LoVo (cell line): ENCODE measurements at regions not wholly inside any gene's neighbourhood (a gene's known extent, or its start where the extent isn't known, plus 50 kb on each side); places are given as distances from the start of the nearest gene placed in this dataset.

Experiments used
- DNase-seq: peaks from one replicate; pipeline ENCODE4 v3.0.0-alpha.2; 2016; ENCODE audit warnings: low spot score

- no peak for DNase-seq
Observed at GRCh38 chr5:14017904-14018303, 73.4 kb upstream of the DNAH5 start.

GRCh38 chr5:14016549-14016948 is 72.1 kb upstream of the DNAH5 start:
- DNase-seq = no peak

DNA sequence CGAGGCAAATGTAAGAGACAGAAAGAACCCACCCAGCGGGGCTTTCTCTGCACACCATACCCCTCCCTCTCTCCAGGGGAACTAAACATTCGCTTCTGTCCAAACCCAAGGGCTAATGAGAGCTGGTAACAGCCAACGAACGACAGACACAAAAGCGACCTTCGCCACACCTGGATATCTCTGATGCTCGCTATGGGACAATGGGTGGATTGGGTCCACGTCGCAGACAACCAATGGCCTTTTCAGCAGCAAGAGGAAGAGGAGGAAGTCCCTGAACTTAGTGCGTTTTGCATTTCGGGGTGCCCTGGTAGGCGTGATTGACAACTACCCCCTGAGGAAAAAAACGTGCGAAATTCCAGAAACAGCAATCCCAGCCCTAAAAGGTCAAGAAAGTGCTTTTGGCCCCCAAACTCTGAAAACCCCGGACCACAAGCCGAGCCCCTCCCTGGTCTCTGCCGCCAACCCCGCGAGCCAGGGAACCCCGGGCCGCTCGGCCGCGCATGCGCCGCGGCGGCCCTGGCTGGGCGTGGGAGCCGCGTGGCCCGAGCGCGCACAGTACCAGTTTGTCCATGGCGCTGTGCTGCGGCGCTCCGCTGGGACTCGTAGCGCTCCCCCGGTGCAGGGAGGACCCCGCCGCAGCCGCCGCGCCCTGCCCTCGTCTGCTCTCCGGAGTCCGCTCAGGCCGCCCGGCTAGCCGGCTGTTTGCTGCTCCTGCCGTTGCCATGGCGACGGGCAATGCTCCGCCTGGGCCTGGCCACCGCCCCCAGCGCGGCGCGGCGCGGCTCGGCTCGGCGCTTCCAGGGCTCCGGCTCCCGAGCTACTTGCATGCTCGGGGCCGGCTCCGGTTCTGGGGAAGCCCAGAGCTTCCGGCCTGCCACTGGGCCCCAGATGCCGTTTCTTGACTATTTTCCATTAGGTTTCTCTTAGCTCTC is 66.9 kb upstream of the DNAH5 start:
- DNase-seq = peak; percentile 95

GRCh38 chr5:14009575-14009974 is 65.1 kb upstream of the DNAH5 start:
- no peak for DNase-seq

- DNase-seq = no peak
Observed at GRCh38 chr5:14008819-14009311, 64.4 kb upstream of the DNAH5 start.

DNA sequence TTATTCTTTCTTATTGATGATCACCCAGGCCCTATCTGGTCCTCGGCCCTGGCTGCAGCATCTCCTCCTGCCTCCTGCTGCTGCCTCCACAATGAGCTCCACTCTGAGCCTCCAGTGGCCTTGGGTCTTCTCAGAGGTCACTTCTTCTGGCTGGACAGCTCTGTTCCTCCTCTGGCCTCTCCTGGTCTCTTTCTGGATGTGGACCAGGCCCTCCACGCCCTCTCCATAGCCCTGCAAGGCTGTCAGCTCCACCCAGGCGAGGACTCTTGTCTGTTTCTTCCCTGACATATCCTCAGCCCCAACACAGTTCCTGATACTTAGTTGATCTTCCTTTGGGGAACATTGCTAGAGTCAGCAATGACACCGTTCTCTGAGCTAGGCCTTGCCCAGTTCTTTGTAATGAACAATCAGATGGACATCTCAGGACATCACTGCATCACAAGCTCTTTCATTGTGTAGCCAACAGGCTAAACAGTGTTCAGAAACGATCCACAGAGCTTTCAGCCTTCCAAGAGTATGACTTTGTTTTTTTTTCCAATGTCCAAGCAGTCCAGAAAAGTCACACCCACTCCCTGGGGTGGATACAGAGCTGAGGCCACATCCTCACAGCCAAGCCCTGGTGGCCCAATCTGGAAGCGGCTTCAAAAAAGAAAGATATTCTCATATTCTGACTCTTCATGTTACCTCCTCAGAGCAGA is 62.5 kb upstream of the DNAH5 start:
- DNase-seq = no peak

DNA sequence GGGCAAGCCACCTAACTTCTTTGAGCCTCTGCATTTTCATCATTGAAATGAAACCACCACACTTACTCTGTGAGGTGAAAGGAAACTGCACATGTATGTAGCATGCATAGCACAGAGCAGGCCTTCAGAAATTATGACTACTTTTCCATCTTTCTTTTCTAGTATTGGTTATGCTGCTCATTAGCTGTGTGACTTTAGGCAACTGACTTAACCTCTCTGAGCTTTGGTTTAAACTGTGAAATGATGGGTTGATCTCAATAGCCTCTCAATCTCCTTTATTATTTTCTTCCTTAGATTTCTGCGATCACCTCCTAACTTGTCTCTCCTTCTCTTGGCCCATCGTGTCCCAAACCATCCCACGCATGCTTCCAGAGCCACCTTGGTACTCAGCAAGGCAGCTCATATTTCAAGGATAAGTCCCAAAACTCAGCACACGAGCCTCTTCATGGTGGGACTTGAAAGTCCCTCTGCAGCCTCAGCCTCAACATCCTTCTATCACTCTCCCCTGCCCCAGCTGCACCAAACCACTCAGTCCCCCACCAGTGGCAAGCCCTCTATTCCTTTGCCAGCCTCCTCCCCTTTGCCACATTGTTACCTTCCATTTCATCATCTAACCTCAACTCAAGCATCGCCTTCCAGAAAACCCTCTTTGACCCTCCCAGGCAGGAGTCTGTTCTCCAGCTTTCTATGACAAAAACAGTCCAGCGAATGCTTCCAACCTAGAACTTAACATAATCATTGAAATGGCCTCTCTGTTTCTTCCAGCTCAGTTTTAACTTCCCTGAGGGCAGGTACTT is 60.3 kb upstream of the DNAH5 start:
- peak; percentile 31 for DNase-seq

- no peak for DNase-seq
Observed at GRCh38 chr5:14003936-14004335, 59.4 kb upstream of the DNAH5 start.

DNA sequence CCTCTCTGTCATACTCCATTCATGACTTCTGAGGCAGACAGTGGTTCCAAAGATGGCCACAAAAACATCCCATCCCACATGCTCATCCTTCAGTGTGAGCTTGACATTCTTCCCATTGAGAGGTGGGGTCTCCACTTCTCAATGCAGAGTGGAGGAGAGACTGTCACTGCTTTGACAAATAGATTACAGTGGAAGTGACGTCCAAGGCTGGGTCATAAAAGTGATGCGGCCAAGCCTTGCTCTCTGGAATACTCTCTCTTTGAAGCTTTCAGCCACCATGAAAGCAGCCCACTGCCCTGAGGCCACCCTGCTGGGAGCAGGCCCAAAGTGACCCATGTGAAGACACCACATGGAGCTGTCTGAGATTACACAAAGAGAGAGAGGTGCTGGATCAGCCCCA is 59.0 kb upstream of the DNAH5 start:
- DNase-seq = no peak

GRCh38 chr5:13998254-13998653 is 53.8 kb upstream of the DNAH5 start:
- DNase-seq = no peak

- DNase-seq = no peak
Observed at GRCh38 chr5:13997514-13997913, 53.0 kb upstream of the DNAH5 start.

GRCh38 chr5:13994621-13995253 is 50.2 kb upstream of the DNAH5 start:
- DNase-seq = no peak
